Thoracic aorta (tissue), 2 donors: ENCODE measurements at regions not wholly inside any gene's neighbourhood (a gene's known extent, or its start where the extent isn't known, plus 50 kb on each side); places are given as distances from the start of the nearest gene placed in this dataset.
"Not testable (repeated sequence)": the region's sequence is repeated elsewhere in the genome, so short reads cannot be mapped to it uniquely, and the experiment has no call there.

Source experiments
- ATAC-seq: fragments of 150-250 bp; one replicate; pipeline ENCODE4 v1.8.0; 2017; ENCODE audit warnings: low read depth; ENCODE audit not compliant: insufficient number of reproducible peaks, low FRiP score
- DNase-seq: peaks from one replicate; pipeline ENCODE4 v3.0.0-alpha.2; 2020; ENCODE audit warnings: low spot score
- H3K27ac ChIP-seq, 2 donors: fragments of 200-600 bp; sonication (generic); 1 replicate in 1 of 2; 2 replicates in 1 of 2; pipeline ENCODE4 v1.5.1; 2016; ENCODE audit warnings: mild to moderate bottlenecking in 2 of 2, moderate library complexity in 2 of 2
- H3K27me3 ChIP-seq: fragments of 200-600 bp; sonication (generic); replicated peaks from 2 replicates; pipeline ENCODE4 v1.6.0; 2016; ENCODE audit warnings: mild to moderate bottlenecking; ENCODE audit not compliant: insufficient read depth
- H3K36me3 ChIP-seq: fragments of 200-600 bp; sonication (generic); one replicate; pipeline ENCODE4 v1.5.1; 2016
- H3K4me1 ChIP-seq, 2 donors: fragments of 200-600 bp; sonication (generic); 1 replicate in 1 of 2; 2 replicates in 1 of 2; pipeline versions ENCODE4 v1.5.1 to v1.6.0; 2016; ENCODE audit warnings: low read depth in 2 of 2, mild to moderate bottlenecking in 1 of 2; ENCODE audit not compliant: control insufficient read depth in 1 of 2
- H3K4me3 ChIP-seq: fragments of 200-600 bp; sonication (generic); 2 replicates; pipeline ENCODE4 v1.5.1; 2016; ENCODE audit warnings: mild to moderate bottlenecking
- H3K9me3 ChIP-seq: fragments of 200-600 bp; sonication (generic); 2 replicates; pipeline ENCODE4 v1.5.1; 2016
- TF ChIP-seq, protein P1 (sequence below): fragments of 200-600 bp; sonication (generic); IDR thresholded peaks from one replicate; pipeline ENCODE4 v1.5.1; 2019; ENCODE audit warnings: antibody characterized with exemption

DNA sequence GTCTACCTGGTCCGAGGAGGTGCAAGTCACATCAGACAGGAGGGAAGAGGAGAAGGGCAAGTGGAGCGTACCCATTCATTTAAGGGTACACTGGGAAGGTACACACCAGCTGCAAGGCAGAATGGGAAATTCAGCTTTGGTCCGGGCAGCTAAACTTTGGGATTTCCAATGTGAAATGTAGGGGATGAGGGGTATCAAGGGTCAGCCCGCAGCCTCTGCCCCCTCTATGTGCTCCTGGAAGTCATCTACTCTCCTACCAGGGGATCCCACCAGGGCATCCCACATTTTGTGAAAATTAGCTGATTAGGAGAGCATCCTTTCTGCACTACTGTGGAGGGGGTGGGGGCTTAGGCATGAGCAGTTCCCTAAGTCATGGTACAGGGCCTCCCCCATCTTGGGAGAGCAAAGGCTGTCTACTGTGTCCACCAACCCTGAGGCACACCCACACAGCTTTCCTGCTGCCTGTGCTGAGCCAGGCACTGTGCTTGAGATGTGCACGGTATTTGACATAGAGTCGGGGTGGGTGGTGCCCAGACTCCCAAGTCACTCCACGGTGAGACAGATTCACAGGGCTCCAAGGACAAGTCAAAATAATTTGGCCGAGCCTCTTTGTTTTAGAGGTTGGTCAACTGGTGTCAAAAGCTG, 189.1 kb upstream of the SULF2 start:
- Histone ChIP-seq H3K4me1 (peaks cover 0 to 4% of the 10 kb centered on the region in 2 donors), H3K27ac (no peak overlapping the region), H3K27me3 (no peaks in the 10 kb centered on the region), H3K9me3 (no peaks in the 10 kb centered on the region), H3K4me3 (no peak overlapping the region), H3K36me3 (no peaks in the 10 kb centered on the region)
- no peak for DNase-seq
- ATAC-seq: no peak
- TF ChIP-seq, protein P1, sequence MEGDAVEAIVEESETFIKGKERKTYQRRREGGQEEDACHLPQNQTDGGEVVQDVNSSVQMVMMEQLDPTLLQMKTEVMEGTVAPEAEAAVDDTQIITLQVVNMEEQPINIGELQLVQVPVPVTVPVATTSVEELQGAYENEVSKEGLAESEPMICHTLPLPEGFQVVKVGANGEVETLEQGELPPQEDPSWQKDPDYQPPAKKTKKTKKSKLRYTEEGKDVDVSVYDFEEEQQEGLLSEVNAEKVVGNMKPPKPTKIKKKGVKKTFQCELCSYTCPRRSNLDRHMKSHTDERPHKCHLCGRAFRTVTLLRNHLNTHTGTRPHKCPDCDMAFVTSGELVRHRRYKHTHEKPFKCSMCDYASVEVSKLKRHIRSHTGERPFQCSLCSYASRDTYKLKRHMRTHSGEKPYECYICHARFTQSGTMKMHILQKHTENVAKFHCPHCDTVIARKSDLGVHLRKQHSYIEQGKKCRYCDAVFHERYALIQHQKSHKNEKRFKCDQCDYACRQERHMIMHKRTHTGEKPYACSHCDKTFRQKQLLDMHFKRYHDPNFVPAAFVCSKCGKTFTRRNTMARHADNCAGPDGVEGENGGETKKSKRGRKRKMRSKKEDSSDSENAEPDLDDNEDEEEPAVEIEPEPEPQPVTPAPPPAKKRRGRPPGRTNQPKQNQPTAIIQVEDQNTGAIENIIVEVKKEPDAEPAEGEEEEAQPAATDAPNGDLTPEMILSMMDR: no peak

DNA sequence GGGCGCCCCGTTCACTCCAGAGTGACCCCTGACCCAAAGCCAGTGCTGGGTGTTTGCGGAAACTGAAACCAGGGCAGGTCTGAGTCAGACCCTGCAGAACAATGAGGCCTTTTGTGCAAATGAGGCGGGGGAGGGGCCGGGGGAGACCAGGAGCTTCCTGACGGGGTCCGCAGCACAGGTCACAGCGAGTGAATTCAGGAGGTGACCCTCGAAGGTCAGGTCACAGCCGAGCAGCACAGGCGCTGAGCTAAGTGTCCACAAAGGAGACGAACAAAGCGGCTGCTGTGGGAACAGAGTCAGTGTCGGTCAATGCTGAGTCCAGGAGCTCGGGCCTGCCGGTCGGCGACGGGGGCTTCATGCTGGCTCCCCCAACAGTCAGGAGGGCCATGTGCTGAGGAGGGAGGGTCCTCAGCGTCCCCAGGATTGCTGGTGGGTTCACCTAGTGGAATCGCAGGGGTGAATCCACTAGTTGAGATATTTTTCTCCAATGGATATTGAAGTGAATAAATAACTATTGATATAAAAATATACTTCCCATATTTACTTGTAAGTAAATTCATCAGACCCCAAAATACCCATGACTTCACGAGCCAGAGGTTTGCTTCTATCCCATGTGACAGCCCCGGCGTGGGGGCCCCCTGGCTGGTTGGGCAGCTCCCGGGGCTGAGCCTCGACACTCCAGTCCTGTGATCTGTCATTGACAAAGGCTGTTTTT, 188.4 kb upstream of the SULF2 start:
- Histone ChIP-seq H3K36me3 (no peaks in the 10 kb centered on the region), H3K4me1 (peaks cover 0 to 4% of the 10 kb centered on the region in 2 donors), H3K27ac (no peak overlapping the region), H3K27me3 (no peaks in the 10 kb centered on the region), H3K9me3 (no peaks in the 10 kb centered on the region), H3K4me3 (no peak overlapping the region)
- TF ChIP-seq, protein P1: no peak
- DNase-seq (no peak), ATAC-seq (no peak)

DNA sequence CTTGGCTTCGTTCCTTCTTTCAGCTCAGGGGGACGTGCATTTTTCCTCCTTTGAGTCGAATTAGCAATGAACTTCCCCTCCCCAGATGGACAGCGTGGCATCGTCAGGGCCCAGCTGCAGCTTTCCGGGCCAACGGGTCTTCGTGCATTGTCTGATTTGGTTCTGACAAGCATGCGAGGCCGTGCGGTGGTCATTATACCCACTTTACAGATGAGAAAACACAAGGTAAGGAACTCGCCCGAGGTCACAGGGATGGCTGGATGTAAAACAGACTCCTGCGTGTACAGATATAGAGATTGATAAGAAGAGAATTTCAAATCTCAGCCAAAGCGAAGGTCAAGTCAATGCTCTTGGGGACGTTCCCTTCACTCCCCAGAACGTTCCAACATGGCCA, 187.6 kb upstream of the SULF2 start:
- H3K4me1 ChIP-seq: peaks cover 0 to 3% of the 10 kb centered on the region in 2 donors
- no peaks in the 10 kb centered on the region for H3K9me3 ChIP-seq
- no peaks in the 10 kb centered on the region for H3K36me3 ChIP-seq
- no peaks in the 10 kb centered on the region for H3K27me3 ChIP-seq
- DNase-seq (no peak), ATAC-seq (no peak)
- no peak overlapping the region for H3K4me3 ChIP-seq
- TF ChIP-seq, protein P1: no peak
- no peak overlapping the region for H3K27ac ChIP-seq

DNA sequence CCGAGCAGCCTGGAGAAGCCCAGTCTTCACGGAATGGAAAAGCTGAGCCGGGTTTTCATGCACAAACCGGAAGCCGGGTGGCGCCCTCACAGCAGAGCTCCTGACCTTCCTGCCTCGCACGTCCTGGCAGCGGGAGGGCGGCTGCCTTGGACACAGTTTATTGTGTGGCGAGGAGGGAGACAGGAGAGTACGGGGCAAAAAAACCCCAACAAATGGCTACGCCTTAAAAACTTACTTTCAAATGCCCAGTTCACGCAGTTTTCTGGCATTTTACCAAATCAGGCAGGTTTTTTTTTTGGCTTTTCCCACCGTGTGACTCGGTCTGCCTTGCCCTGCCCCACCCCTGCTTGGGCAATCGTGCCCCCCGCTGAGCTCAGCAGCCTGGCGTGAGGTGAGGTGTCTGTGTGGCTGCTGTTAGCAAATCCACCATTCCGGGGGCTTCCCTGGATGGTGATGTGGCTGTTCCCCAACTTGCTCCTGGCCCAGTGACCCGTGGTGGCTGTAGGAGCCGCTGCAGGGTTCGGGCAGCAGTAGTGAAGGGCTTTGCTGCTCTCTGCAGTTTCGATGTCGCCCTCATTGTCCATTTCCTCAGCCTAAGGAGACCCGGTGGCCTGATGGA, 187.1 kb upstream of the SULF2 start:
- peak overlapping the region; percentile 12 for H3K4me3 ChIP-seq
- DNase-seq, H3K27me3 ChIP-seq, H3K9me3 ChIP-seq, H3K36me3 ChIP-seq, H3K4me1 ChIP-seq, ATAC-seq, H3K27ac ChIP-seq: not testable (repeated sequence)

DNA sequence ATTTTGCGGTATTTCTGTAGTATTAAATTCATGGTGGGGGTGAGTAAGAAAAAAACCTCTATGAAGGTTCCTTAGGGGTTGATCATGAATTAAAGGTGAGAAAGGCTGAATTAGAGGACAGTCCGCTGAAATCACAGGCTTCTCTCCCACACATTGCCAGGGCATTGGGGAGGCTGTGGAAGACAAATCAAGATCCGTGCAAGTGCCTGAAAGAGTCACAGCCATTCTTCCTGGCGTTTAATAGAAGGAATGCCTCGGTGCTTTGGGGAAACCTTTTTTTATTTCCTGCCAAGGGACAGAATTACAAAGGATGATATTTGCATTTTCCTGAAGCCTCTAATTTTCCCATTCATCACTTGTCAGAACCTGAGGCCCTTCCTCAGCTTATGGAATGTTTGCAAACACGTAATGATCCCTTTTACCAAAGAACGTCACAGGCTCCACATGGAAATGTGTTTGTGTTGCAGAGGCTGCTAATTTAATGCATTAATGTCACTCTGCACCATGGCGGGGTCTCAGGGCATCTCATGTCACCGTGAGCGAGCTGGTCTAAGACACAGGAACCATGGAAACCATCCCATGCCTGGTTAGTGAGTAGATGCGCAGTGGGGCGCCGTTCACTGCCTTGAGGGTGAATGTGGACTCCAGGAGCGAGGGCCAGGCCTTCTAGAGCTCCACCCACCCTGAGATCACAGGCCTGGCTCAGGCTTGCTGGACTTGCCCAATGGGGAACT, 185.9 kb upstream of the SULF2 start:
- no peak for ATAC-seq
- Histone ChIP-seq H3K9me3 (no peaks in the 10 kb centered on the region), H3K4me1 (no peaks in the 10 kb centered on the region), H3K4me3 (no peak overlapping the region), H3K27ac (no peak overlapping the region), H3K36me3 (no peaks in the 10 kb centered on the region), H3K27me3 (no peaks in the 10 kb centered on the region)
- TF ChIP-seq, protein P1: no peak
- no peak for DNase-seq
